ENCODE measurements at regions not wholly inside any gene's neighbourhood (a gene's known extent, or its start where the extent isn't known, plus 50 kb on each side); places are given as distances from the start of the nearest gene placed in this dataset.

DNA sequence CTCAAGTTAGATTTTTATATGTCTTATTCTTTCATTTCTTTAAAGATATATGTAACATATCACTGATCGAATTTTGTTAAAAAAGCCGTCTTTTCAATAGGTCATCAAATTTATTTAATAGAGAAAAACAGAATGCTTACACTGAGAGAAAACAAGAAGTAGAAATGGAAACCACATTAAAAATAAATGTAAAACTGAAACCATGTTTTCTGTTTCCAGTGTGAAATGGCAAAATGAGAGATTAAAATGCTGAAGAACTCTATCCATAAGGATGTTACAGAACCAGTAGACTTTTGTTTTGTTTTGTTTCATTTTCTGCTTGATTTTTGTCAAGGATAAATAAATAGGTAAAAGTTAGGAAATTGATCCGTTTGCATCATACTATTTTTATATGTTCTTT lies 210.1 kb downstream of the PRDM9 start:
- H3K9me3 ChIP-seq (ENCODE audit: low read length): no peaks in the 10 kb centered on the region; the same call in 1 of the 2 replicates
- TF ChIP-seq, protein P1, sequence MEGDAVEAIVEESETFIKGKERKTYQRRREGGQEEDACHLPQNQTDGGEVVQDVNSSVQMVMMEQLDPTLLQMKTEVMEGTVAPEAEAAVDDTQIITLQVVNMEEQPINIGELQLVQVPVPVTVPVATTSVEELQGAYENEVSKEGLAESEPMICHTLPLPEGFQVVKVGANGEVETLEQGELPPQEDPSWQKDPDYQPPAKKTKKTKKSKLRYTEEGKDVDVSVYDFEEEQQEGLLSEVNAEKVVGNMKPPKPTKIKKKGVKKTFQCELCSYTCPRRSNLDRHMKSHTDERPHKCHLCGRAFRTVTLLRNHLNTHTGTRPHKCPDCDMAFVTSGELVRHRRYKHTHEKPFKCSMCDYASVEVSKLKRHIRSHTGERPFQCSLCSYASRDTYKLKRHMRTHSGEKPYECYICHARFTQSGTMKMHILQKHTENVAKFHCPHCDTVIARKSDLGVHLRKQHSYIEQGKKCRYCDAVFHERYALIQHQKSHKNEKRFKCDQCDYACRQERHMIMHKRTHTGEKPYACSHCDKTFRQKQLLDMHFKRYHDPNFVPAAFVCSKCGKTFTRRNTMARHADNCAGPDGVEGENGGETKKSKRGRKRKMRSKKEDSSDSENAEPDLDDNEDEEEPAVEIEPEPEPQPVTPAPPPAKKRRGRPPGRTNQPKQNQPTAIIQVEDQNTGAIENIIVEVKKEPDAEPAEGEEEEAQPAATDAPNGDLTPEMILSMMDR (conservative IDR thresholded peaks at IDR 0.05; ENCODE audit: low read length): no peak
- TF ChIP-seq EZH2phosphoT487 (IDR thresholded peaks at IDR 0.05; ENCODE audit: borderline replicate concordance, low read depth, low read length): no peak
- ChIA-PET CTCF (ENCODE audit: unreplicated experiment) (no interaction called here), POLR2A (no interaction called here)
- intact Hi-C loops (cut with micrococcal nuclease; ENCODE audit: unreplicated experiment): no loop called here
- no peak for DNase-seq (ENCODE audit: low spot score)
- H3K9me2 ChIP-seq (ENCODE audit: insufficient read depth, low read length): no peaks in the 10 kb centered on the region
- H3K4me3 ChIP-seq (ENCODE audit: low read depth, low read length, poor library complexity, severe bottlenecking): no peak overlapping the region
- no peak overlapping the region for H3K4me2 ChIP-seq (ENCODE audit: low read length)
- no peak overlapping the region for H2AFZ ChIP-seq (ENCODE audit: low read length)
- H4K20me1 ChIP-seq (ENCODE audit: insufficient read depth, low read length): no peaks in the 10 kb centered on the region
- no peak overlapping the region for H3K27ac ChIP-seq (ENCODE audit: low read depth, low read length, poor library complexity, severe bottlenecking)
- H3K36me3 ChIP-seq (ENCODE audit: insufficient read depth, low read length): no peaks in the 10 kb centered on the region
- BruUV-seq (replicated peaks): no TSS peak
- no peaks in the 10 kb centered on the region for H3K79me2 ChIP-seq (ENCODE audit: insufficient read depth, low read depth, low read length)
- no peaks in the 10 kb centered on the region for H3K4me1 ChIP-seq (ENCODE audit: insufficient read depth, low read length, poor library complexity, severe bottlenecking)

DNA sequence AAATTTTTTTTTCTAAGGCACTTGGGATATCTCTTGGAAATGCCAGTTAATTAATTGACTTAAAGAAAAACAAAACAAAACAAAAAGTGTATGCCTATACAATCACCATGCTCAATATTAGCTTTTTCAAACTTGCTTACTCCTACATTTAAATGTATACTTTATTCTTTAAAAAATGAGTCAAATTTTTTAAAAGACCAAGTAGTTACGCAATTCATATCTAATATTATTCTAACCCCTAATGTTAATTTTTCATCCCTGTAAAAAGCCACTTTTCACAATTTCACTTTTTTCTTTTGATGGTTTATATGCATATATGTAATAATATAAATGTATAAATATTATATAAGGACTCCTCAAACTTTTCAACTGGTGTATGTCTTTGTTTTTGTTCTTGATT lies 211.2 kb downstream of the PRDM9 start:
- CTCF ChIA-PET (ENCODE audit: unreplicated experiment): no interaction called here
- H3K79me2 ChIP-seq (ENCODE audit: insufficient read depth, low read depth, low read length): no peaks in the 10 kb centered on the region
- H2AFZ ChIP-seq (ENCODE audit: low read length): no peak overlapping the region
- TF ChIP-seq, protein P1 (conservative IDR thresholded peaks at IDR 0.05; ENCODE audit: low read length): no peak
- TF ChIP-seq EZH2phosphoT487 (IDR thresholded peaks at IDR 0.05; ENCODE audit: borderline replicate concordance, low read depth, low read length): no peak
- no peaks in the 10 kb centered on the region for H3K9me3 ChIP-seq (ENCODE audit: low read length)
- H3K9me2 ChIP-seq (ENCODE audit: insufficient read depth, low read length): no peaks in the 10 kb centered on the region
- no peak overlapping the region for H3K4me3 ChIP-seq (ENCODE audit: low read depth, low read length, poor library complexity, severe bottlenecking)
- no peak overlapping the region for H3K4me2 ChIP-seq (ENCODE audit: low read length)
- intact Hi-C loops (cut with micrococcal nuclease; ENCODE audit: unreplicated experiment): no loop called here
- no peak overlapping the region for H3K27ac ChIP-seq (ENCODE audit: low read depth, low read length, poor library complexity, severe bottlenecking)
- no peaks in the 10 kb centered on the region for H3K36me3 ChIP-seq (ENCODE audit: insufficient read depth, low read length)
- POLR2A ChIA-PET: no interaction called here
- no peak for DNase-seq (ENCODE audit: low spot score)
- no TSS peak for BruUV-seq (replicated peaks)
- no peaks in the 10 kb centered on the region for H4K20me1 ChIP-seq (ENCODE audit: insufficient read depth, low read length)
- no peaks in the 10 kb centered on the region for H3K4me1 ChIP-seq (ENCODE audit: insufficient read depth, low read length, poor library complexity, severe bottlenecking)

DNA sequence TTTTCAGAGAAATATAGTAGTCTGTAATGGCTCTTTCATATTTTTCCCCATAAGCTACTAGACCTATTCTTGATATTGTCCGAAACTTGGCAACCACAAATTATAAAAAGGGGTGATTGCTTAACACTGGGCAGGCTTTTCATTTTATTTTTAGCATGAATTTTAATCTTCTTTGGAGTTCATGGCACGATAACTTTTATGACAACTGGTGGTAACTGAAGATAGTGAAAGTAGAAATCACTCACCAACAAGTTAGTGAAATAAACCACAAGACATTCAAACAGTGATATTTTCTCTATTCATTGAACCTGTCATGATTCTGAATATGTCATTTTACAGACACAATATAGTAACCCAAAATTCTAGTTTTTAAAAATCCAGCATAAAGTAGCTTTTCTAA lies 213.9 kb downstream of the PRDM9 start:
- H3K79me2 ChIP-seq (ENCODE audit: insufficient read depth, low read depth, low read length): no peaks in the 10 kb centered on the region
- H3K36me3 ChIP-seq (ENCODE audit: insufficient read depth, low read length): no peaks in the 10 kb centered on the region
- no peaks in the 10 kb centered on the region for H3K4me1 ChIP-seq (ENCODE audit: insufficient read depth, low read length, poor library complexity, severe bottlenecking)
- no peaks in the 10 kb centered on the region for H4K20me1 ChIP-seq (ENCODE audit: insufficient read depth, low read length)
- no peaks in the 10 kb centered on the region for H3K9me2 ChIP-seq (ENCODE audit: insufficient read depth, low read length)
- H3K4me2 ChIP-seq (ENCODE audit: low read length): no peak overlapping the region
- no peaks in the 10 kb centered on the region for H3K9me3 ChIP-seq (ENCODE audit: low read length)
- no TSS peak for BruUV-seq (replicated peaks)
- TF ChIP-seq, protein P1 (conservative IDR thresholded peaks at IDR 0.05; ENCODE audit: low read length): no peak
- TF ChIP-seq EZH2phosphoT487 (IDR thresholded peaks at IDR 0.05; ENCODE audit: borderline replicate concordance, low read depth, low read length): no peak
- intact Hi-C loops (cut with micrococcal nuclease; ENCODE audit: unreplicated experiment): no loop called here
- H2AFZ ChIP-seq (ENCODE audit: low read length): no peak overlapping the region
- ChIA-PET CTCF (ENCODE audit: unreplicated experiment) (no interaction called here), POLR2A (interaction anchor here (0.7 kb wide), 2 partner anchors 19 to 68 kb away, joined by 4 to 7 read pairs; no protein-coding TSS in a partner anchor)
- no peak overlapping the region for H3K4me3 ChIP-seq (ENCODE audit: low read depth, low read length, poor library complexity, severe bottlenecking)
- H3K27ac ChIP-seq (ENCODE audit: low read depth, low read length, poor library complexity, severe bottlenecking): no peak overlapping the region
- DNase-seq (ENCODE audit: low spot score): no peak

Measured in OCI-LY7 (cell line).